H1 (cell line): ENCODE measurements at regions not wholly inside any gene's neighbourhood (a gene's known extent, or its start where the extent isn't known, plus 50 kb on each side); places are given as distances from the start of the nearest gene placed in this dataset.

ENCODE experiments used
- CTCF ChIA-PET: fragments of 300-600 bp; sonication (Branson Sonifier 250); formaldehyde crosslinking; loops from one replicate; lab custom pipeline; 2021; ENCODE audit not compliant: partially characterized antibody; lab: Charles Lee
- POLR2A ChIA-PET: fragments of 300-600 bp; sonication (Branson Sonifier 250); formaldehyde crosslinking; loops from one replicate; lab custom pipeline; 2021; ENCODE audit warnings: inconsistent platforms; ENCODE audit not compliant: partially characterized antibody; lab: Charles Lee
- DNase-seq, 2 experiments: peaks; one replicate each; pipeline versions ENCODE4 v3.0.0 to v3.0.0-alpha.2; 2010 to 2022; ENCODE audit warnings: low spot score in 2 of 2, low read depth in 1 of 2, mixed read lengths in 1 of 2
- FAIRE-seq: peaks from 2 replicates; lab custom pipeline; 2011; peaks lifted over from hg19 to GRCh38; lab: Jason Lieb, UNC
- H2AFZ ChIP-seq: 2 replicates; pipeline ENCODE4 v1.8.1; 2012; ENCODE audit warnings: low read length, inconsistent platforms
- H2AK5ac ChIP-seq: 2 replicates; pipeline ENCODE4 v1.6.1; 2013; ENCODE audit warnings: low read depth, low read length
- H2BK120ac ChIP-seq: replicated peaks from 2 replicates; pipeline ENCODE3; 2013; ENCODE audit warnings: low read depth, low read length, inconsistent platforms
- H2BK12ac ChIP-seq: 2 replicates; pipeline ENCODE4 v1.6.1; 2013; ENCODE audit warnings: low read depth, low read length
- H2BK15ac ChIP-seq: 2 replicates; pipeline ENCODE4 v1.6.1; 2013; ENCODE audit warnings: low read length
- H2BK20ac ChIP-seq: 2 replicates; pipeline ENCODE4 v1.6.1; 2013; ENCODE audit warnings: low read length
- H2BK5ac ChIP-seq: 2 replicates; pipeline ENCODE4 v1.6.1; 2013; ENCODE audit warnings: low read depth, low read length
- H3K14ac ChIP-seq: 2 replicates; pipeline ENCODE4 v1.6.1; 2013; ENCODE audit warnings: inconsistent platforms; ENCODE audit not compliant: insufficient read length
- H3K18ac ChIP-seq: 2 replicates; pipeline ENCODE4 v1.6.1; 2013; ENCODE audit warnings: low read length; ENCODE audit errors: extremely low read depth
- H3K23ac ChIP-seq: 2 replicates; pipeline ENCODE4 v1.6.1; 2013; ENCODE audit warnings: inconsistent platforms; ENCODE audit not compliant: insufficient read length
- H3K23me2 ChIP-seq: 2 replicates; pipeline ENCODE4 v1.6.1; 2013; ENCODE audit warnings: low read depth, low read length
- H3K27ac ChIP-seq: 2 replicates; pipeline ENCODE4 v1.6.1; 2011; ENCODE audit warnings: low read depth, low read length, inconsistent platforms
- H3K27me3 ChIP-seq, 4 experiments: replicated peaks in 1 of 4; 1 replicate in 1 of 4; 2 replicates in 3 of 4; pipeline versions ENCODE4 v1.6.1 to v1.8.1; 2011 to 2013; ENCODE audit warnings: low read length in 3 of 4, mild to moderate bottlenecking in 3 of 4, inconsistent platforms in 2 of 4, mixed read lengths in 2 of 4, moderate library complexity in 1 of 4; ENCODE audit not compliant: control insufficient read depth in 3 of 4, insufficient read depth in 3 of 4; ENCODE audit errors: extremely low read depth in 1 of 4
- H3K36me3 ChIP-seq, 4 experiments: 2 replicates each; pipeline versions ENCODE4 v1.6.1 to v1.8.1; 2011 to 2013; ENCODE audit warnings: mild to moderate bottlenecking in 4 of 4, low read length in 3 of 4, moderate library complexity in 2 of 4, control low read depth in 1 of 4, inconsistent platforms in 1 of 4; ENCODE audit not compliant: insufficient read depth in 4 of 4, control insufficient read depth in 2 of 4
- H3K4ac ChIP-seq: replicated peaks from 2 replicates; pipeline ENCODE3; 2013; ENCODE audit warnings: low read length, low read depth, mixed read lengths, inconsistent platforms; ENCODE audit not compliant: insufficient read length
- H3K4me1 ChIP-seq, 4 experiments: replicated peaks in 1 of 4; 1 replicate in 1 of 4; 2 replicates in 3 of 4; pipeline versions ENCODE4 v1.6.1 to v1.8.1; 2011 to 2013; ENCODE audit warnings: low read length in 3 of 4, inconsistent platforms in 2 of 4, mixed read lengths in 1 of 4; ENCODE audit not compliant: insufficient read depth in 4 of 4, control insufficient read depth in 3 of 4
- H3K4me2 ChIP-seq, 2 experiments: 2 replicates each; pipeline versions ENCODE4 v1.6.1 to v1.8.1; 2011 to 2013; ENCODE audit warnings: low read depth in 2 of 2, low read length in 2 of 2, control low read depth in 1 of 2, inconsistent platforms in 1 of 2, mild to moderate bottlenecking in 1 of 2; ENCODE audit not compliant: insufficient read depth in 1 of 2
- H3K4me3 ChIP-seq, 4 experiments: fragments of 200-600, 300-600 bp in 1 of 4; sonication (generic), shearing (Covaris generic), sonication (Bioruptor Twin) in 1 of 4; 2 replicates each; pipeline versions ENCODE4 v1.5.1 to v1.8.1; 2011 to 2016; ENCODE audit warnings: low read length in 4 of 4, low read depth in 3 of 4, control low read depth in 2 of 4, inconsistent platforms in 2 of 4, mild to moderate bottlenecking in 2 of 4, mixed read lengths in 1 of 4, moderate library complexity in 1 of 4; ENCODE audit not compliant: insufficient read depth in 2 of 4; ENCODE audit errors: extremely low read depth in 1 of 4
- H3K56ac ChIP-seq: replicated peaks from 2 replicates; pipeline ENCODE3; 2013; ENCODE audit warnings: low read depth, mild to moderate bottlenecking, mixed read lengths, low read length, inconsistent platforms; ENCODE audit not compliant: insufficient read length
- H3K79me1 ChIP-seq: 2 replicates; pipeline ENCODE4 v1.6.1; 2013; ENCODE audit warnings: low read depth, low read length, control low read depth
- H3K79me2 ChIP-seq, 2 experiments: 2 replicates each; pipeline versions ENCODE4 v1.6.1 to v1.8.1; 2012 to 2013; ENCODE audit warnings: low read length in 2 of 2, mild to moderate bottlenecking in 2 of 2, inconsistent platforms in 1 of 2; ENCODE audit not compliant: insufficient read depth in 2 of 2, control insufficient read depth in 1 of 2
- H3K9ac ChIP-seq, 4 experiments: replicated peaks in 1 of 4; 1 replicate in 1 of 4; 2 replicates in 3 of 4; pipeline versions ENCODE4 v1.6.1 to v1.8.1; 2011 to 2013; ENCODE audit warnings: low read depth in 3 of 4, low read length in 3 of 4, control low read depth in 2 of 4, mild to moderate bottlenecking in 2 of 4, moderate library complexity in 2 of 4, inconsistent platforms in 1 of 4; ENCODE audit errors: extremely low read depth in 1 of 4
- H3K9me3 ChIP-seq, 2 experiments: 2 replicates each; pipeline versions ENCODE4 v1.6.1 to v1.8.1; 2012 to 2013; ENCODE audit warnings: mild to moderate bottlenecking in 2 of 2, moderate library complexity in 2 of 2, control low read depth in 1 of 2, inconsistent platforms in 1 of 2, low read depth in 1 of 2, low read length in 1 of 2, mixed read lengths in 1 of 2; ENCODE audit not compliant: insufficient read depth in 2 of 2
- H4K20me1 ChIP-seq, 2 experiments: replicated peaks in 1 of 2; 2 replicates each; pipeline versions ENCODE3 to v1.8.1; 2011 to 2013; ENCODE audit warnings: inconsistent platforms in 2 of 2, low read length in 2 of 2, mild to moderate bottlenecking in 1 of 2; ENCODE audit not compliant: insufficient read depth in 2 of 2, control insufficient read depth in 1 of 2
- H4K5ac ChIP-seq: 2 replicates; pipeline ENCODE4 v1.6.1; 2013; ENCODE audit warnings: low read length, low read depth, mixed read lengths, inconsistent platforms; ENCODE audit not compliant: insufficient read length
- H4K8ac ChIP-seq: 2 replicates; pipeline ENCODE4 v1.8.0; 2013; ENCODE audit warnings: mild to moderate bottlenecking, moderate library complexity, low read length, inconsistent platforms; ENCODE audit not compliant: insufficient read depth; ENCODE audit errors: extremely low read depth
- H4K91ac ChIP-seq: replicated peaks from 2 replicates; pipeline ENCODE3; 2013; ENCODE audit warnings: low read length, mixed read lengths, inconsistent platforms; ENCODE audit not compliant: insufficient read length
- HDAC2 ChIP-seq, 2 experiments: fragments of 300-600 bp in 1 of 2; sonication (generic) in 1 of 2; IDR thresholded peaks; 2 replicates each; pipeline ENCODE4 v1.6.1; 2011 to 2012; ENCODE audit warnings: low read depth in 2 of 2, low read length in 2 of 2, mild to moderate bottlenecking in 2 of 2, moderate library complexity in 2 of 2, borderline replicate concordance in 1 of 2, inconsistent platforms in 1 of 2
- POLR2AphosphoS5 ChIP-seq: IDR thresholded peaks from 2 replicates; pipeline ENCODE4 v1.6.1; 2011; ENCODE audit warnings: low read depth, low read length
- SIX5 ChIP-seq: IDR thresholded peaks from 2 replicates; pipeline ENCODE4 v1.6.1; 2011; ENCODE audit warnings: mild to moderate bottlenecking, low read depth, low read length
- TEAD4 ChIP-seq: IDR thresholded peaks from 2 replicates; pipeline ENCODE4 v1.6.1; 2012; ENCODE audit warnings: low read depth, low read length, inconsistent platforms, mixed read lengths
- WGBS, 2 experiments: shearing (Covaris generic) in 1 of 2; methylation state at CpG; one replicate each; pipeline versions ENCODE4 v1.1.6 to v1.1.7; 2013 to 2015; ENCODE audit warnings: low lambda C conversion rate in 2 of 2, mixed read lengths in 2 of 2, inconsistent platforms in 1 of 2, low coverage in 1 of 2, missing lambda C conversion rate in 1 of 2; ENCODE audit not compliant: insufficient replicate concordance in 2 of 2, insufficient coverage in 1 of 2, insufficient read length in 1 of 2; ENCODE audit errors: extremely low coverage in 1 of 2, missing lambda C conversion rate in 1 of 2; 5-methylcytosine and 5-hydroxymethylcytosine counted together

DNA sequence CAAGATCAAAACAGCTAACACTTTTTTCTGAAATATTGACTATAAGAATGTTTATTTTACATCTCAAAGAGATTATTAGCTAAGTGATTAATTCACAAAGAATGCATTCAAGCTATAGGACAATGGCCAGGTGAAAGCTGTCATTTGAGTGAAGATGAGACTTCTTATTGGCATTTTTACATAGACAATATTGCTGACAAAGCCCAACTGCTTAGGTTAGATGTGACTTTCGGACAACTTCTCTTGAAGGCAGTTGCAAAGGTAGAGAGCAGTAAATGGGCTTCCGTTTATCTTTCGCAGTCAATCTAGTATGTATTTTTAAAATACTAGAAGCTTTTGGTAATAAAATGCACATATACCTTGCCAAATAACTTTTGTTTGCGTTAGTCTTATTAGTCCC is 1041.3 kb downstream of the AMY1C start:
- H3K18ac ChIP-seq, result no peak overlapping the region
- no peak overlapping the region for H3K4me3 ChIP-seq
- TF ChIP-seq SIX5, result no peak
- TF ChIP-seq TEAD4, result no peak
- TF ChIP-seq POLR2AphosphoS5, result no peak
- TF ChIP-seq HDAC2 (IDR thresholded peaks at IDR 0.05; ENCODE audit: borderline replicate concordance in 1 of 2, low read depth in 2 of 2, low read length in 2 of 2), result no peak
- H3K9me3 ChIP-seq, result no peaks in the 10 kb centered on the region
- no peak overlapping the region for H2BK5ac ChIP-seq
- no peak overlapping the region for H3K23ac ChIP-seq
- H2BK20ac ChIP-seq, result no peak overlapping the region
- no peak for FAIRE-seq
- H3K4ac ChIP-seq, result no peak overlapping the region
- no peaks in the 10 kb centered on the region for H3K36me3 ChIP-seq
- no peak overlapping the region for H3K27ac ChIP-seq
- no peak overlapping the region for H3K9ac ChIP-seq
- ChIA-PET CTCF (no interaction called here), POLR2A (no interaction called here)
- H3K23me2 ChIP-seq, result no peaks in the 10 kb centered on the region
- no peak overlapping the region for H2BK12ac ChIP-seq
- no peak overlapping the region for H2AFZ ChIP-seq
- 90% methylated on average over 4 of the region's 4 CpGs; no CpG with 5 or more reads in 1 of the 2 experiments for WGBS, 2 experiments
- no peaks in the 10 kb centered on the region for H3K79me1 ChIP-seq
- no peaks in the 10 kb centered on the region for H3K27me3 ChIP-seq
- H3K4me2 ChIP-seq, result no peak overlapping the region
- H4K20me1 ChIP-seq, result no peaks in the 10 kb centered on the region
- H4K91ac ChIP-seq, result no peak overlapping the region
- no peak overlapping the region for H4K5ac ChIP-seq
- no peak overlapping the region for H2BK15ac ChIP-seq
- H4K8ac ChIP-seq, result no peak overlapping the region
- no peak overlapping the region for H2AK5ac ChIP-seq
- DNase-seq, result no peak
- no peak overlapping the region for H3K14ac ChIP-seq
- H3K79me2 ChIP-seq, result no peaks in the 10 kb centered on the region
- no peak overlapping the region for H3K56ac ChIP-seq
- H3K4me1 ChIP-seq, result no peaks in the 10 kb centered on the region
- no peak overlapping the region for H2BK120ac ChIP-seq
